Tibial nerve (tissue), 3 donors: ENCODE measurements at regions not wholly inside any gene's neighbourhood (a gene's known extent, or its start where the extent isn't known, plus 50 kb on each side); places are given as distances from the start of the nearest gene placed in this dataset.

Experiments used
- EP300 ChIP-seq, 2 donors: sonication (generic); formaldehyde crosslinking; IDR thresholded peaks; one replicate each; pipeline ENCODE4 v1.6.1; 2017; ENCODE audit warnings: antibody characterized with exemption in 2 of 2, mild to moderate bottlenecking in 1 of 2
- POLR2A ChIP-seq, 2 donors: fragments of 450-650 bp; IDR thresholded peaks; one replicate each; pipeline ENCODE4 v1.6.1; 2017; ENCODE audit warnings: antibody characterized with exemption in 2 of 2, mild to moderate bottlenecking in 2 of 2, moderate library complexity in 2 of 2

GRCh38 chr5:118555727-118556126, 432.6 kb downstream of the DTWD2 start:
- no peak for TF ChIP-seq EP300 (IDR thresholded peaks at IDR 0.05)
- TF ChIP-seq POLR2A (IDR thresholded peaks at IDR 0.05) = no peak
